ENCODE measurements at regions not wholly inside any gene's neighbourhood (a gene's known extent, or its start where the extent isn't known, plus 50 kb on each side); places are given as distances from the start of the nearest gene placed in this dataset.
A peak's percentile ranks its signal among the peaks of the same experiment; 100 is the strongest.

GRCh38 chr16:72501739-72502593 is 330.0 kb upstream of the PMFBP1 start:
- DNase-seq: peak; percentile 28

GRCh38 chr16:72500545-72500944 is 328.6 kb upstream of the PMFBP1 start:
- DNase-seq: no peak

GRCh38 chr16:72493716-72494415 is 321.9 kb upstream of the PMFBP1 start:
- DNase-seq: no peak

GRCh38 chr16:72487283-72487682 is 315.3 kb upstream of the PMFBP1 start:
- DNase-seq: no peak

GRCh38 chr16:72482695-72483094 is 310.7 kb upstream of the PMFBP1 start:
- DNase-seq: no peak

- DNase-seq: no peak
These were observed 309.5 kb upstream of the PMFBP1 start for GRCh38 chr16:72481419-72481818.

GRCh38 chr16:72480911-72481310 is 309.0 kb upstream of the PMFBP1 start:
- DNase-seq: no peak

GRCh38 chr16:72475688-72476087 is 303.7 kb upstream of the PMFBP1 start:
- no peak for DNase-seq

GRCh38 chr16:72474501-72475123 is 302.7 kb upstream of the PMFBP1 start:
- DNase-seq: no peak

GRCh38 chr16:72473631-72474030 is 301.7 kb upstream of the PMFBP1 start:
- no peak for DNase-seq

- DNase-seq: no peak
These were observed 299.5 kb upstream of the PMFBP1 start for GRCh38 chr16:72471317-72471924.

GRCh38 chr16:72470541-72470940 is 298.6 kb upstream of the PMFBP1 start:
- no peak for DNase-seq

GRCh38 chr16:72469932-72470331 is 298.0 kb upstream of the PMFBP1 start:
- DNase-seq: no peak

GRCh38 chr16:72468582-72468981 is 296.6 kb upstream of the PMFBP1 start:
- DNase-seq: no peak

- DNase-seq: no peak
These were observed 295.3 kb upstream of the PMFBP1 start for GRCh38 chr16:72467157-72467759.

GRCh38 chr16:72464597-72465368 is 292.8 kb upstream of the PMFBP1 start:
- DNase-seq: no peak

- DNase-seq: no peak
These were observed 292.1 kb upstream of the PMFBP1 start for GRCh38 chr16:72464052-72464451.

GRCh38 chr16:72458035-72458434 is 286.1 kb upstream of the PMFBP1 start:
- DNase-seq: no peak

- DNase-seq: no peak
These were observed 285.4 kb upstream of the PMFBP1 start for GRCh38 chr16:72457243-72457940.

- no peak for DNase-seq
These were observed 284.0 kb upstream of the PMFBP1 start for GRCh38 chr16:72455743-72456659.
